ENCODE measurements at regions not wholly inside any gene's neighbourhood (a gene's known extent, or its start where the extent isn't known, plus 50 kb on each side); places are given as distances from the start of the nearest gene placed in this dataset.

DNA sequence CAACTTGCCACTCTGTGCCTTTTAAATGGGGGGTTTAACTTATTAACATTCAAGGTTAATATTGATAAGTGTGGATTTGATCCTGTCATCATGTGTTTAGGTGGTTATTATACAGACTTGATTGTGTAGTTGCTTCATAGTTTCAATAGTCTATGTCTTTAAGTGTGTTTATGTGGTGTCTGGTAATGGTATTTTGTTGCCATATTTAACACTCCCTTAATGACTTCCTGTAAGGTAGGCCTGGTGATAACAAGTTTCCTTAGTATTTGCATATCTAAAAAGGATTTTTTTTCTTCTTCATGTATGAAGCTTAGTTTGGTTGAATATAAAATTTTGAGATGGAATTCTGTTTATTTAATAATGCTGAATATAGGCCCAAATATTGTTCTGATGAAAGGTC is 506.0 kb upstream of the ZNF462 start:
- dilution Hi-C loops (cut with MboI; ENCODE audit: extremely low pct_ligation_motif_present, low sequenced_read_pairs) (no loop called here), intact Hi-C loops (cut with micrococcal nuclease) (no loop called here)
- Histone ChIP-seq H3K79me2 (ENCODE audit: control insufficient read depth, insufficient read depth, low read length) (no peaks in the 10 kb centered on the region), H3K4me1 (ENCODE audit: control insufficient read depth, extremely low read depth, insufficient read depth, low read length) (no peaks in the 10 kb centered on the region), H3K9ac (replicated peaks; ENCODE audit: extremely low read depth, insufficient read depth, low read length) (no peak overlapping the region), H3K27me3 (ENCODE audit: control insufficient read depth in 2 of 2, insufficient read depth in 2 of 2, low read length in 2 of 2) (no peaks in the 10 kb centered on the region), H3K4me3 (replicated peaks in 1 of 3; ENCODE audit: insufficient read depth in 1 of 3, low read depth in 1 of 3, low read length in 3 of 3) (no peak overlapping the region), H2AFZ (ENCODE audit: low read depth, low read length) (no peak overlapping the region), H3K9me1 (replicated peaks; ENCODE audit: control insufficient read depth, extremely low read depth, insufficient read depth, low read length) (no peaks in the 10 kb centered on the region), H4K20me1 (replicated peaks; ENCODE audit: control insufficient read depth, extremely low read depth, insufficient read depth, low read length) (no peaks in the 10 kb centered on the region), H3K4me2 (ENCODE audit: insufficient read depth, low read length) (no peak overlapping the region), H3K36me3 (ENCODE audit: control insufficient read depth in 2 of 2, extremely low read depth in 1 of 2, insufficient read depth in 2 of 2, low read length in 2 of 2) (no peaks in the 10 kb centered on the region), H3K27ac (ENCODE audit: insufficient read depth, low read depth, low read length) (no peak overlapping the region), H3K9me3 (replicated peaks; ENCODE audit: control insufficient read depth, insufficient read depth, low read length) (peaks cover 4% of the 10 kb centered on the region)
- BruUV-seq (replicated peaks) = no TSS peak
- no peak for FAIRE-seq
- TF ChIP-seq, protein P1, sequence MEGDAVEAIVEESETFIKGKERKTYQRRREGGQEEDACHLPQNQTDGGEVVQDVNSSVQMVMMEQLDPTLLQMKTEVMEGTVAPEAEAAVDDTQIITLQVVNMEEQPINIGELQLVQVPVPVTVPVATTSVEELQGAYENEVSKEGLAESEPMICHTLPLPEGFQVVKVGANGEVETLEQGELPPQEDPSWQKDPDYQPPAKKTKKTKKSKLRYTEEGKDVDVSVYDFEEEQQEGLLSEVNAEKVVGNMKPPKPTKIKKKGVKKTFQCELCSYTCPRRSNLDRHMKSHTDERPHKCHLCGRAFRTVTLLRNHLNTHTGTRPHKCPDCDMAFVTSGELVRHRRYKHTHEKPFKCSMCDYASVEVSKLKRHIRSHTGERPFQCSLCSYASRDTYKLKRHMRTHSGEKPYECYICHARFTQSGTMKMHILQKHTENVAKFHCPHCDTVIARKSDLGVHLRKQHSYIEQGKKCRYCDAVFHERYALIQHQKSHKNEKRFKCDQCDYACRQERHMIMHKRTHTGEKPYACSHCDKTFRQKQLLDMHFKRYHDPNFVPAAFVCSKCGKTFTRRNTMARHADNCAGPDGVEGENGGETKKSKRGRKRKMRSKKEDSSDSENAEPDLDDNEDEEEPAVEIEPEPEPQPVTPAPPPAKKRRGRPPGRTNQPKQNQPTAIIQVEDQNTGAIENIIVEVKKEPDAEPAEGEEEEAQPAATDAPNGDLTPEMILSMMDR (IDR thresholded peaks at IDR 0.05; ENCODE audit: extremely low read depth in 1 of 2, insufficient read depth in 1 of 2, low read depth in 1 of 2, low read length in 2 of 2) = no peak
- TF ChIP-seq JUN (IDR thresholded peaks at IDR 0.05; ENCODE audit: borderline replicate concordance, insufficient read depth, insufficient read length, low read depth) (no peak), FOS (IDR thresholded peaks at IDR 0.05; ENCODE audit: borderline replicate concordance, insufficient read depth, low read length) (no peak), GATA2 (IDR thresholded peaks at IDR 0.05; ENCODE audit: insufficient read depth, insufficient read length, low read depth, low read length) (no peak), MYC (IDR thresholded peaks at IDR 0.05; ENCODE audit: low read depth, low read length) (no peak), EZH2 (IDR thresholded peaks at IDR 0.05; ENCODE audit: borderline replicate concordance, low read depth, low read length, severe bottlenecking) (no peak), POLR2A (IDR thresholded peaks at IDR 0.05; ENCODE audit: low read depth, low read length) (no peak), POLR2AphosphoS5 (IDR thresholded peaks at IDR 0.05; ENCODE audit: insufficient read depth, low read depth, low read length) (no peak)
- TF ChIP-seq, protein P2, sequence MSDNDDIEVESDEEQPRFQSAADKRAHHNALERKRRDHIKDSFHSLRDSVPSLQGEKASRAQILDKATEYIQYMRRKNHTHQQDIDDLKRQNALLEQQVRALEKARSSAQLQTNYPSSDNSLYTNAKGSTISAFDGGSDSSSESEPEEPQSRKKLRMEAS (IDR thresholded peaks at IDR 0.05; ENCODE audit: insufficient read depth, insufficient read length) = no peak
- ChIA-PET CTCF (no interaction called here), POLR2A (no interaction called here)
- DNase-seq (ENCODE audit: low read depth, low spot score) = no peak
